ENCODE measurements at regions not wholly inside any gene's neighbourhood (a gene's known extent, or its start where the extent isn't known, plus 50 kb on each side); places are given as distances from the start of the nearest gene placed in this dataset.

DNA sequence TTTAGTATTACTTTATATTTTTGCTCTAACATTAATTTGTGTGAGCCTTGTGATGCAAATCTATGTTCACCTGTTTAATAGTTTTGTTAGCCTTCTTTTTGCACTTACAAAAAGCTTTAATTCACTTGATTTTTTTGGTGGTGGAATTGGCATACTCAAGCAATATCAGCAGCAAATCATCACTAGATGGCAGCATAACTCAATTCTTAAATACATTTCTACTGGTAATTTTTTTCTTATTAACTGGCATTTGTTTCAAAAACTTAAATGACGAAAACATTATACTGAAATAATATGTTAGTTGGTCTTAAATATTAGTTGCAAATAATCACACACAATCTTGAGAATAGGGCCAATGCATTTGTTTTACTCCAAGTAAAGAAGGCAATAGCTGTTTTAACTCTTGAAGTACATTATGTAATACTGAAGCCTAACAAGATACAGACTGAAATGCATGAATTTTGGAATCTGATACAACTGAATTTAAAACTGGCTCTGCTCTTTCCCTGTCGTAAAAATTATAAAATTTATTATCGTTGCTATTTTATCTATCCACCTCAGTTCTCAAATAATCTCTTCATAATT is 151.5 kb downstream of the ATXN7L3B start:
- TF ChIP-seq, protein P1, sequence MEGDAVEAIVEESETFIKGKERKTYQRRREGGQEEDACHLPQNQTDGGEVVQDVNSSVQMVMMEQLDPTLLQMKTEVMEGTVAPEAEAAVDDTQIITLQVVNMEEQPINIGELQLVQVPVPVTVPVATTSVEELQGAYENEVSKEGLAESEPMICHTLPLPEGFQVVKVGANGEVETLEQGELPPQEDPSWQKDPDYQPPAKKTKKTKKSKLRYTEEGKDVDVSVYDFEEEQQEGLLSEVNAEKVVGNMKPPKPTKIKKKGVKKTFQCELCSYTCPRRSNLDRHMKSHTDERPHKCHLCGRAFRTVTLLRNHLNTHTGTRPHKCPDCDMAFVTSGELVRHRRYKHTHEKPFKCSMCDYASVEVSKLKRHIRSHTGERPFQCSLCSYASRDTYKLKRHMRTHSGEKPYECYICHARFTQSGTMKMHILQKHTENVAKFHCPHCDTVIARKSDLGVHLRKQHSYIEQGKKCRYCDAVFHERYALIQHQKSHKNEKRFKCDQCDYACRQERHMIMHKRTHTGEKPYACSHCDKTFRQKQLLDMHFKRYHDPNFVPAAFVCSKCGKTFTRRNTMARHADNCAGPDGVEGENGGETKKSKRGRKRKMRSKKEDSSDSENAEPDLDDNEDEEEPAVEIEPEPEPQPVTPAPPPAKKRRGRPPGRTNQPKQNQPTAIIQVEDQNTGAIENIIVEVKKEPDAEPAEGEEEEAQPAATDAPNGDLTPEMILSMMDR (IDR thresholded peaks at IDR 0.05) = peak in 2 of 3 experiments; percentile 4 to 40
- TF ChIP-seq POLR2A (IDR thresholded peaks at IDR 0.05) = no peak

Measured in testis (tissue), 2 donors.